OCI-LY7 (cell line): ENCODE measurements at regions not wholly inside any gene's neighbourhood (a gene's known extent, or its start where the extent isn't known, plus 50 kb on each side); places are given as distances from the start of the nearest gene placed in this dataset.

ENCODE experiments used
- EZH2phosphoT487 ChIP-seq: fragments of 200-600 bp; sonication (generic); IDR thresholded peaks from 2 replicates; pipeline ENCODE4 v1.6.1; 2018; ENCODE audit warnings: low read depth, borderline replicate concordance, mild to moderate bottlenecking, mixed run types, antibody characterized with exemption, low read length, moderate library complexity, mixed read lengths
- TF ChIP-seq, protein P1 (sequence below): fragments of 200-600 bp; sonication (generic); conservative IDR thresholded peaks from 2 replicates; pipeline ENCODE4 v1.5.1; 2014; ENCODE audit warnings: mild to moderate bottlenecking, antibody characterized with exemption, low read length, moderate library complexity, mixed read lengths

GRCh38 chr10:53361281-53361680 is 588.7 kb upstream of the MBL2 start:
- TF ChIP-seq, protein P1, sequence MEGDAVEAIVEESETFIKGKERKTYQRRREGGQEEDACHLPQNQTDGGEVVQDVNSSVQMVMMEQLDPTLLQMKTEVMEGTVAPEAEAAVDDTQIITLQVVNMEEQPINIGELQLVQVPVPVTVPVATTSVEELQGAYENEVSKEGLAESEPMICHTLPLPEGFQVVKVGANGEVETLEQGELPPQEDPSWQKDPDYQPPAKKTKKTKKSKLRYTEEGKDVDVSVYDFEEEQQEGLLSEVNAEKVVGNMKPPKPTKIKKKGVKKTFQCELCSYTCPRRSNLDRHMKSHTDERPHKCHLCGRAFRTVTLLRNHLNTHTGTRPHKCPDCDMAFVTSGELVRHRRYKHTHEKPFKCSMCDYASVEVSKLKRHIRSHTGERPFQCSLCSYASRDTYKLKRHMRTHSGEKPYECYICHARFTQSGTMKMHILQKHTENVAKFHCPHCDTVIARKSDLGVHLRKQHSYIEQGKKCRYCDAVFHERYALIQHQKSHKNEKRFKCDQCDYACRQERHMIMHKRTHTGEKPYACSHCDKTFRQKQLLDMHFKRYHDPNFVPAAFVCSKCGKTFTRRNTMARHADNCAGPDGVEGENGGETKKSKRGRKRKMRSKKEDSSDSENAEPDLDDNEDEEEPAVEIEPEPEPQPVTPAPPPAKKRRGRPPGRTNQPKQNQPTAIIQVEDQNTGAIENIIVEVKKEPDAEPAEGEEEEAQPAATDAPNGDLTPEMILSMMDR: no peak
- no peak for TF ChIP-seq EZH2phosphoT487
